DOHH2 (cell line): ENCODE measurements at regions not wholly inside any gene's neighbourhood (a gene's known extent, or its start where the extent isn't known, plus 50 kb on each side); places are given as distances from the start of the nearest gene placed in this dataset.

Experiments used
- EZH2phosphoT487 ChIP-seq: fragments of 200-600 bp; sonication (generic); IDR thresholded peaks from 2 replicates; pipeline ENCODE4 v1.6.1; 2017; ENCODE audit warnings: borderline replicate concordance, mild to moderate bottlenecking, antibody characterized with exemption, low read length, moderate library complexity, mixed read lengths
- TF ChIP-seq, protein P1 (sequence below): fragments of 200-600 bp; sonication (generic); IDR thresholded peaks from one replicate; pipeline ENCODE4 v1.5.1; 2014; ENCODE audit warnings: antibody characterized with exemption, mild to moderate bottlenecking, low read depth, low read length; ENCODE audit not compliant: poor library complexity, severe bottlenecking

DNA sequence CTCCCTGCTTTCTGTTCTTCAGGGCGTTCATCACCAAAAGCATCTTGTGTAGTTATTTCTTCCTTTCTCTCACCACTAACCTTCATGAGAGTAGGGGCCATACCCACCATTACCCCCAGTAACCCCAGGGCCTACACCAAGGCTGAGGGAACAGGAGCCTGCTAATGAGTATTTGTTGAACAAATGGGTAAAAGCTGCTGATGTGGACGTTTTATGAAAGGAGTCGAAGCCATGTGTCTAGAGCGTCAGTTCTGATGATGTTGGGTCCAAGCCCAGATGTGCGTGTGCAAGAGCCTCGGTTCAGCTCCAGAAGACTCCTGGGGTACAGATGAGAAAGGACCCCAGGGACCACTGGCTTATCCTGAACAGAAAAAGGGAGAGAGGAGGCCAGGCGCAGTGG, 77.1 kb upstream of the TBC1D3K start:
- TF ChIP-seq, protein P1, sequence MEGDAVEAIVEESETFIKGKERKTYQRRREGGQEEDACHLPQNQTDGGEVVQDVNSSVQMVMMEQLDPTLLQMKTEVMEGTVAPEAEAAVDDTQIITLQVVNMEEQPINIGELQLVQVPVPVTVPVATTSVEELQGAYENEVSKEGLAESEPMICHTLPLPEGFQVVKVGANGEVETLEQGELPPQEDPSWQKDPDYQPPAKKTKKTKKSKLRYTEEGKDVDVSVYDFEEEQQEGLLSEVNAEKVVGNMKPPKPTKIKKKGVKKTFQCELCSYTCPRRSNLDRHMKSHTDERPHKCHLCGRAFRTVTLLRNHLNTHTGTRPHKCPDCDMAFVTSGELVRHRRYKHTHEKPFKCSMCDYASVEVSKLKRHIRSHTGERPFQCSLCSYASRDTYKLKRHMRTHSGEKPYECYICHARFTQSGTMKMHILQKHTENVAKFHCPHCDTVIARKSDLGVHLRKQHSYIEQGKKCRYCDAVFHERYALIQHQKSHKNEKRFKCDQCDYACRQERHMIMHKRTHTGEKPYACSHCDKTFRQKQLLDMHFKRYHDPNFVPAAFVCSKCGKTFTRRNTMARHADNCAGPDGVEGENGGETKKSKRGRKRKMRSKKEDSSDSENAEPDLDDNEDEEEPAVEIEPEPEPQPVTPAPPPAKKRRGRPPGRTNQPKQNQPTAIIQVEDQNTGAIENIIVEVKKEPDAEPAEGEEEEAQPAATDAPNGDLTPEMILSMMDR: no peak
- no peak for TF ChIP-seq EZH2phosphoT487
